Fibroblast of lung (primary cell): ENCODE measurements at regions not wholly inside any gene's neighbourhood (a gene's known extent, or its start where the extent isn't known, plus 50 kb on each side); places are given as distances from the start of the nearest gene placed in this dataset.

Experiments
- DNase-seq, 2 donors: peaks; one replicate each; pipeline versions ENCODE4 v3.0.0 to v3.0.0-alpha.2; 2010; ENCODE audit warnings: low read depth in 2 of 2
- H2AFZ ChIP-seq: 2 replicates; pipeline ENCODE4 v1.5.1; 2012; ENCODE audit warnings: low read length, control low read depth, inconsistent platforms
- H3K27ac ChIP-seq: 2 replicates; pipeline ENCODE4 v1.5.1; 2011; ENCODE audit warnings: low read length, control low read depth; ENCODE audit not compliant: insufficient read depth
- H3K27me3 ChIP-seq: 2 replicates; pipeline ENCODE4 v1.5.1; 2011; ENCODE audit warnings: mild to moderate bottlenecking, low read length; ENCODE audit not compliant: control insufficient read depth, insufficient read depth
- H3K36me3 ChIP-seq: 2 replicates; pipeline ENCODE4 v1.5.1; 2011; ENCODE audit warnings: low read length; ENCODE audit not compliant: control insufficient read depth, insufficient read depth
- H3K4me1 ChIP-seq: 2 replicates; pipeline ENCODE4 v1.5.1; 2011; ENCODE audit warnings: low read length; ENCODE audit not compliant: control insufficient read depth, insufficient read depth; ENCODE audit errors: extremely low read depth
- H3K4me2 ChIP-seq: 2 replicates; pipeline ENCODE4 v1.5.1; 2011; ENCODE audit warnings: low read length, control low read depth; ENCODE audit not compliant: insufficient read depth; ENCODE audit errors: extremely low read depth
- H3K4me3 ChIP-seq, 4 experiments: fragments of 200-600 bp in 1 of 4; sonication (generic) in 1 of 4; replicated peaks in 1 of 4; 2 replicates each; pipeline ENCODE4 v1.5.1; 2011 to 2016; ENCODE audit warnings: low read length in 4 of 4, low read depth in 3 of 4, mild to moderate bottlenecking in 3 of 4, control low read depth in 2 of 4, inconsistent platforms in 1 of 4, mixed read lengths in 1 of 4; ENCODE audit not compliant: insufficient read depth in 1 of 4; ENCODE audit errors: control extremely low read depth in 1 of 4
- H3K79me2 ChIP-seq: 2 replicates; pipeline ENCODE4 v1.5.1; 2012; ENCODE audit warnings: mild to moderate bottlenecking, low read length, inconsistent platforms; ENCODE audit not compliant: control insufficient read depth, insufficient read depth
- H3K9ac ChIP-seq: 2 replicates; pipeline ENCODE4 v1.5.1; 2011; ENCODE audit warnings: mild to moderate bottlenecking, low read length, control low read depth; ENCODE audit not compliant: insufficient read depth
- H3K9me3 ChIP-seq: 2 replicates; pipeline ENCODE4 v1.5.1; 2012; ENCODE audit warnings: low read depth, low read length; ENCODE audit not compliant: control insufficient read depth, insufficient read depth
- H4K20me1 ChIP-seq: 2 replicates; pipeline ENCODE4 v1.5.1; 2011; ENCODE audit warnings: low read length; ENCODE audit not compliant: control insufficient read depth, insufficient read depth; ENCODE audit errors: extremely low read depth
- CTCF ChIP-seq, 2 donors: IDR thresholded peaks in 1 of 2; conservative IDR thresholded peaks in 1 of 2; 1 replicate in 1 of 2; 2 replicates in 1 of 2; pipeline ENCODE4 v1.5.1; 2011 to 2012; ENCODE audit warnings: low read length in 2 of 2, control low read depth in 1 of 2, inconsistent platforms in 1 of 2, low read depth in 1 of 2, mild to moderate bottlenecking in 1 of 2
- EZH2 ChIP-seq: IDR thresholded peaks from 2 replicates; pipeline ENCODE4 v1.5.1; 2012; ENCODE audit warnings: low read length, control low read depth, mild to moderate bottlenecking; ENCODE audit errors: missing control alignments

GRCh38 chr5:36374266-36374862, 72.7 kb upstream of the RANBP3L start:
- Histone ChIP-seq H3K4me2 (no peak overlapping the region), H3K27me3 (no peaks in the 10 kb centered on the region), H4K20me1 (no peaks in the 10 kb centered on the region), H3K9ac (no peak overlapping the region), H3K79me2 (no peaks in the 10 kb centered on the region), H3K27ac (no peak overlapping the region), H3K4me1 (peaks cover 8% of the 10 kb centered on the region), H3K36me3 (no peaks in the 10 kb centered on the region), H3K4me3 (no peak overlapping the region), H2AFZ (no peak overlapping the region), H3K9me3 (no peaks in the 10 kb centered on the region)
- peak; percentile 71 to 96 for DNase-seq
- TF ChIP-seq CTCF (conservative IDR thresholded peaks at IDR 0.05 in 1 of 2, IDR thresholded peaks at IDR 0.05 in 1 of 2; ENCODE audit: low read depth in 1 of 2, low read length in 2 of 2): no peak
- no peak for TF ChIP-seq EZH2

GRCh38 chr5:36377192-36377591, 75.5 kb upstream of the RANBP3L start:
- Histone ChIP-seq H3K27me3 (no peaks in the 10 kb centered on the region), H3K36me3 (no peaks in the 10 kb centered on the region), H3K79me2 (no peaks in the 10 kb centered on the region), H3K27ac (no peak overlapping the region), H3K9me3 (no peaks in the 10 kb centered on the region), H3K4me1 (peaks cover 8% of the 10 kb centered on the region), H2AFZ (no peak overlapping the region), H3K9ac (no peak overlapping the region), H4K20me1 (no peaks in the 10 kb centered on the region), H3K4me2 (no peak overlapping the region), H3K4me3 (no peak overlapping the region)
- no peak for DNase-seq
- TF ChIP-seq CTCF (conservative IDR thresholded peaks at IDR 0.05 in 1 of 2, IDR thresholded peaks at IDR 0.05 in 1 of 2; ENCODE audit: low read depth in 1 of 2, low read length in 2 of 2): no peak
- no peak for TF ChIP-seq EZH2

- Histone ChIP-seq H3K9ac (no peak overlapping the region), H2AFZ (peak overlapping the region; percentile 45), H4K20me1 (no peaks in the 10 kb centered on the region), H3K79me2 (no peaks in the 10 kb centered on the region), H3K4me1 (peaks cover 8% of the 10 kb centered on the region), H3K36me3 (no peaks in the 10 kb centered on the region), H3K27me3 (no peaks in the 10 kb centered on the region), H3K27ac (no peak overlapping the region), H3K4me2 (no peak overlapping the region), H3K9me3 (no peaks in the 10 kb centered on the region), H3K4me3 (no peak overlapping the region)
- TF ChIP-seq CTCF (conservative IDR thresholded peaks at IDR 0.05 in 1 of 2, IDR thresholded peaks at IDR 0.05 in 1 of 2; ENCODE audit: low read depth in 1 of 2, low read length in 2 of 2): no peak
- TF ChIP-seq EZH2: no peak
- DNase-seq: peak; percentile 24 to 54
These were observed 76.8 kb upstream of the RANBP3L start for GRCh38 chr5:36378551-36378950.
